ENCODE measurements at regions not wholly inside any gene's neighbourhood (a gene's known extent, or its start where the extent isn't known, plus 50 kb on each side); places are given as distances from the start of the nearest gene placed in this dataset.
"Not testable (repeated sequence)": the region's sequence is repeated elsewhere in the genome, so short reads cannot be mapped to it uniquely, and the experiment has no call there.

GRCh38 chr6:158881276-158881675 lies 62.1 kb upstream of the EZR start:
- DNase-seq = not testable (repeated sequence)

DNA sequence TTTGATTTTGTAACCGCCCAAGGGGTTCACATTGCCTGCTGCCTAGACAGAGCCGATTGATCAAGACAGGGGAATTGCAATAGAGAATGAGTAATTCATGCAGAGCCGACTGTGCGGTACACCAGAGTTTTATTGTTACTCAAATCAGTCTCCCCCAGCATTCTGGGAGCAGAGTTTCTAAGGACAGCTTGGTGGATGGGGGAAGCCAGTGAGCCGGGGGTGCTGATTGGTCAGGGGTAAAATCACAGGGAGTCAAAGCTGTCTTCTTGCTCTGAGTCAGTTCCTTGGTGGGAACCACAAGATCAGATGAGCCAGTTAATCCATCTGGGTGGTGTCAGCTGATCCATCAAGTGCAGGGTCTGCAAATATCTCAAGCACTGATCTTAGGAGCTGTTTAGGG lies 60.0 kb upstream of the EZR start:
- DNase-seq = no peak

GRCh38 chr6:158877716-158878115 lies 58.5 kb upstream of the EZR start:
- no peak for DNase-seq

- DNase-seq = no peak
Observed at GRCh38 chr6:158876886-158877285, 57.7 kb upstream of the EZR start.

GRCh38 chr6:158870649-158870957 lies 51.4 kb upstream of the EZR start:
- no peak for DNase-seq

GRCh38 chr6:158869826-158870648 lies 50.9 kb upstream of the EZR start:
- DNase-seq = peak; percentile 86 to 95

- peak; percentile 86 to 95 for DNase-seq
Observed at GRCh38 chr6:158868890-158869825, 50.0 kb upstream of the EZR start.
